Bronchial epithelial cell (primary cell): ENCODE measurements at regions not wholly inside any gene's neighbourhood (a gene's known extent, or its start where the extent isn't known, plus 50 kb on each side); places are given as distances from the start of the nearest gene placed in this dataset.

Source experiments
- DNase-seq: peaks from one replicate; pipeline ENCODE4 v3.0.0-alpha.2; 2010; ENCODE audit warnings: low read depth
- FAIRE-seq: peaks from 2 replicates; lab custom pipeline; 2011; peaks lifted over from hg19 to GRCh38; lab: Jason Lieb, UNC
- H3K27me3 ChIP-seq: 2 replicates; pipeline ENCODE4 v1.5.1; 2011; ENCODE audit warnings: low read length; ENCODE audit not compliant: control insufficient read depth, insufficient read depth
- H3K36me3 ChIP-seq: 2 replicates; pipeline ENCODE4 v1.5.1; 2011; ENCODE audit warnings: low read length; ENCODE audit not compliant: control insufficient read depth, insufficient read depth
- H3K4me3 ChIP-seq: 2 replicates; pipeline ENCODE4 v1.5.1; 2011; ENCODE audit warnings: mild to moderate bottlenecking, low read depth, low read length, control low read depth
- CTCF ChIP-seq: IDR thresholded peaks from 2 replicates; pipeline ENCODE4 v1.5.1; 2011; ENCODE audit warnings: mild to moderate bottlenecking, moderate library complexity, low read length, control low read depth, inconsistent platforms; ENCODE audit not compliant: insufficient read depth, severe bottlenecking

GRCh38 chr2:18123577-18123976 is 245.1 kb downstream of the KCNS3 start:
- Histone ChIP-seq H3K36me3 (no peaks in the 10 kb centered on the region), H3K4me3 (no peak overlapping the region), H3K27me3 (no peaks in the 10 kb centered on the region)
- DNase-seq (no peak), FAIRE-seq (no peak)
- TF ChIP-seq CTCF: no peak

- DNase-seq (no peak), FAIRE-seq (no peak)
- Histone ChIP-seq H3K4me3 (no peak overlapping the region), H3K27me3 (no peaks in the 10 kb centered on the region), H3K36me3 (no peaks in the 10 kb centered on the region)
- no peak for TF ChIP-seq CTCF
Observed at GRCh38 chr2:18123211-18123570, 244.7 kb downstream of the KCNS3 start.

GRCh38 chr2:18122544-18123210 is 244.2 kb downstream of the KCNS3 start:
- Histone ChIP-seq H3K36me3 (no peaks in the 10 kb centered on the region), H3K27me3 (no peaks in the 10 kb centered on the region), H3K4me3 (no peak overlapping the region)
- no peak for TF ChIP-seq CTCF
- DNase-seq: no peak
- no peak for FAIRE-seq

- no peak for TF ChIP-seq CTCF
- FAIRE-seq (no peak), DNase-seq (no peak)
- no peaks in the 10 kb centered on the region for H3K27me3 ChIP-seq
- H3K4me3 ChIP-seq: no peak overlapping the region
- H3K36me3 ChIP-seq: no peaks in the 10 kb centered on the region
Observed at GRCh38 chr2:18119883-18120282, 241.4 kb downstream of the KCNS3 start.

GRCh38 chr2:18118703-18119102 is 240.2 kb downstream of the KCNS3 start:
- DNase-seq (peak; percentile 11), FAIRE-seq (no peak)
- no peaks in the 10 kb centered on the region for H3K36me3 ChIP-seq
- no peaks in the 10 kb centered on the region for H3K27me3 ChIP-seq
- no peak overlapping the region for H3K4me3 ChIP-seq
- no peak for TF ChIP-seq CTCF

- TF ChIP-seq CTCF: peak; percentile 64
- H3K27me3 ChIP-seq: no peaks in the 10 kb centered on the region
- H3K36me3 ChIP-seq: no peaks in the 10 kb centered on the region
- no peak overlapping the region for H3K4me3 ChIP-seq
- peak; percentile 44 for DNase-seq
- no peak for FAIRE-seq
Observed at GRCh38 chr2:18117592-18117991, 239.1 kb downstream of the KCNS3 start.
